ENCODE measurements at regions not wholly inside any gene's neighbourhood (a gene's known extent, or its start where the extent isn't known, plus 50 kb on each side); places are given as distances from the start of the nearest gene placed in this dataset.

GRCh38 chr18:7395566-7395965 lies 164.7 kb downstream of the LRRC30 start:
- no peak overlapping the region for H3K18ac ChIP-seq (ENCODE audit: insufficient read length, low read depth, low read length)
- H3K9ac ChIP-seq (ENCODE audit: extremely low read depth, insufficient read length, low read length), result no peak overlapping the region
- H3K27ac ChIP-seq (ENCODE audit: insufficient read length, low read depth, low read length), result no peak overlapping the region
- no CpG with 5 or more reads among the region's 4 CpGs for WGBS (ENCODE audit: extremely low coverage, insufficient read length, low lambda C conversion rate)
- no peak overlapping the region for H2BK20ac ChIP-seq (ENCODE audit: low read depth, low read length, poor library complexity, severe bottlenecking)
- H3K23ac ChIP-seq (ENCODE audit: insufficient read length, low read depth, low read length), result no peak overlapping the region
- no peaks in the 10 kb centered on the region for H3K23me2 ChIP-seq (ENCODE audit: insufficient read length, low read depth, low read length, poor library complexity, severe bottlenecking)
- H3K4ac ChIP-seq (ENCODE audit: low read depth, low read length), result no peak overlapping the region
- H4K5ac ChIP-seq (ENCODE audit: insufficient read length, low read depth, low read length), result no peak overlapping the region
- H3K4me3 Mint-ChIP-seq, result no peak overlapping the region
- no peaks in the 10 kb centered on the region for H3K9me3 ChIP-seq (ENCODE audit: control insufficient read depth, low read depth, low read length)
- H3K27me3 ChIP-seq (ENCODE audit: insufficient read depth, low read length), result no peaks in the 10 kb centered on the region
- no peak overlapping the region for H3K14ac ChIP-seq (ENCODE audit: insufficient read depth, low read length)
- H3K4me1 ChIP-seq (ENCODE audit: insufficient read depth, low read length), result no peaks in the 10 kb centered on the region
- no peak overlapping the region for H3T11ph ChIP-seq (ENCODE audit: low read length)
- no peaks in the 10 kb centered on the region for H3K79me1 ChIP-seq (ENCODE audit: insufficient read depth, low read depth, low read length, poor library complexity, severe bottlenecking)
- H4K20me1 ChIP-seq (ENCODE audit: control insufficient read depth, insufficient read depth, insufficient read length), result no peaks in the 10 kb centered on the region
- H4K8ac ChIP-seq (replicated peaks; ENCODE audit: insufficient read length, low read depth, low read length), result no peak overlapping the region
- peaks cover 0 to 7% of the 10 kb centered on the region in 2 experiments; a peak in 1 of 4 replicates for H3K4me1 Mint-ChIP-seq
- no peaks in the 10 kb centered on the region for H3K27me3 Mint-ChIP-seq (ENCODE audit: low read depth)
- H2BK12ac ChIP-seq (ENCODE audit: insufficient read length, low read depth, low read length), result no peak overlapping the region
- TF ChIP-seq CTCF (conservative IDR thresholded peaks at IDR 0.05), result no peak
- no peak overlapping the region for H2BK15ac ChIP-seq (ENCODE audit: low read depth, low read length)
- H2AFZ ChIP-seq (ENCODE audit: low read length), result no peak overlapping the region
- H4K91ac ChIP-seq (ENCODE audit: insufficient read length, low read depth, low read length), result no peak overlapping the region
- H2BK5ac ChIP-seq (ENCODE audit: insufficient read length, low read length), result no peak overlapping the region
- H3K9me3 Mint-ChIP-seq, result no peaks in the 10 kb centered on the region; a peak in 1 of 5 replicates
- no peak overlapping the region for H3K56ac ChIP-seq (ENCODE audit: insufficient read length, low read depth, low read length)
- no peak overlapping the region for H3K27ac Mint-ChIP-seq
- H3K4me2 ChIP-seq (ENCODE audit: insufficient read depth, insufficient read length, low read length), result no peak overlapping the region
- H2AK5ac ChIP-seq (ENCODE audit: insufficient read length, low read length), result no peak overlapping the region
- DNase-seq, result no peak
- H3K36me3 Mint-ChIP-seq (ENCODE audit: insufficient read depth in 1 of 3, low read depth in 3 of 3), result no peaks in the 10 kb centered on the region
- H2BK120ac ChIP-seq (ENCODE audit: low read depth, low read length, poor library complexity, severe bottlenecking), result no peak overlapping the region
- H3K79me2 ChIP-seq (ENCODE audit: insufficient read depth, low read length), result no peaks in the 10 kb centered on the region

Data from H9 (cell line).